CD4-positive, alpha-beta T cell treated with Interleukin-6 for 4 hours (primary cell): ENCODE measurements at regions not wholly inside any gene's neighbourhood (a gene's known extent, or its start where the extent isn't known, plus 50 kb on each side); places are given as distances from the start of the nearest gene placed in this dataset.
"Not testable (repeated sequence)": the region's sequence is repeated elsewhere in the genome, so short reads cannot be mapped to it uniquely, and the experiment has no call there.

Experiments used
- DNase-seq: peaks from one replicate; pipeline ENCODE4 v3.0.0-alpha.2; 2020; ENCODE audit warnings: mixed read lengths

- DNase-seq: not testable (repeated sequence)
Observed at GRCh38 chr5:30345539-30346345, 847.7 kb upstream of the CDH6 start.

DNA sequence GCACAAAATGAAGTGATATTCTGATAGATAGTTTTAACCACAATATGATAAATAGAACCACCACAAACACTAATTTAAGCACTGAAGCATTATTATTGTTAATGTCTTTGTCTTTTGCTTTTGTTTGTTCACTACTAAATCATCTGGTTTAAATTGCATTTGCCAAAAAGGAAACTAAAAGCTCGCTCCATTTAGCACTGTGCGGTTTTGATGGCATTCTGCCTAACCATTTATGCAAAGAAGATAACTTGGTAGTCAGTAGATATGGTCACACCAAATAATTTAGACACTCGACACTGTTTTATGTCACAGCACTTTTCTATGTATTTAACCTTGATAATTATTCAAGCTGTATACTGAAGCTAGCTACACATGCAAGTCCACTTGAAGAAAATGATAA is 849.8 kb upstream of the CDH6 start:
- DNase-seq: no peak

DNA sequence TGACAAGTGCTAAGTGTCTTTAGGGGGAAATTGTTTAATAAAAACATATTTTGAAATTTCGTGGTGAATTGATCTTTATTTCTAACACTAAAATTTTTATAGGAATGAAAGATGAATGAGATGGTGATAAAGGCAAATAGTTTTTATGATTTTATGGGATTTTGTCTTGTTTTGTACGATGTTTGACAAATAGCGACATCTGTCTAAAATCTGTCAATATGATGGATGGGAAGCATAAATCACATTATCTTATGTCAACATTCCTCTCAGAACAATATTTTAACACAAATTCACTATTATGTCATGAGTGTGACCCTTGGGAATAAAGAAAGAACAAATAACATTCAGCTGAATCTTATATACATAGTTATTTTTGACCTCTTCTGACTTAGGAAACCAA is 852.0 kb upstream of the CDH6 start:
- no peak for DNase-seq

GRCh38 chr5:30337084-30337573 is 856.4 kb upstream of the CDH6 start:
- no peak for DNase-seq

DNA sequence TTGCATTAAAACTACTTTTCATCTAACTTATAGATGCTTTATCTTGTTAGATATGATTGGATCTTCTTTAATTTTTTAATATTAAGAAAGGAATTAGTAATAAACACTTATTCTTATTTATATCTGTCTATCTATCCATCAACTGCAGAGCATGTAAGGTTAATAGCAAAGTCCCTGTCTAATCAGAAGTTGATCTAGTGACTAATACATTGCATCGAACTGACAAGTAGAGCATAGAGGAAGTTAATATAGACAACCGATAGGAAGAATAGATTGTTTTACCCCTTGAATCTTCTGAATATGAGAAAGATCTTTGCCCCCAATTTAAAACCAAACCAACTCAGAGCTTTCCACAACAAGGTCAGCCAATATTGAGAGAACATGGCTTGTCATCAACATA is 862.0 kb upstream of the CDH6 start:
- no peak for DNase-seq

DNA sequence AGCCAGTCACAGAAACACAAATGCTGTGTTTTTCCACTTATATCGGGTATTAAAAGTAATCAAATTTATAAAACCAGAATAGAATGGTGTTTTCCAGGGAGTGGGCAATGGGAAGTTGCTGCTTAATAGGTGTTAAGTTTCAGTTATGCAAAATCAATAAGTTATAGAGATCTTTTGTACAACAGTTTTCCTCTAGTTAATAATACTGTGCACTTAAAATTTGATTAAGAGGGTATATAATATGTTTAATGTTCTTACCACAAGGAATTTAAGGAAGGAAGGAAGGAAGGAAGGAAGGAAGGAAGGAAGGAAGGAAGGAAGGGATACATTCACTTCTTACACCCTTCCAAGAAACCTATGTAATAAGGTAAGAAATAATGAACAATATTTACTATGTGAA is 867.7 kb upstream of the CDH6 start:
- DNase-seq: no peak

- no peak for DNase-seq
Observed at GRCh38 chr5:30324083-30324482, 869.4 kb upstream of the CDH6 start.

- DNase-seq: no peak
Observed at GRCh38 chr5:30287890-30288289, 905.6 kb upstream of the CDH6 start.

DNA sequence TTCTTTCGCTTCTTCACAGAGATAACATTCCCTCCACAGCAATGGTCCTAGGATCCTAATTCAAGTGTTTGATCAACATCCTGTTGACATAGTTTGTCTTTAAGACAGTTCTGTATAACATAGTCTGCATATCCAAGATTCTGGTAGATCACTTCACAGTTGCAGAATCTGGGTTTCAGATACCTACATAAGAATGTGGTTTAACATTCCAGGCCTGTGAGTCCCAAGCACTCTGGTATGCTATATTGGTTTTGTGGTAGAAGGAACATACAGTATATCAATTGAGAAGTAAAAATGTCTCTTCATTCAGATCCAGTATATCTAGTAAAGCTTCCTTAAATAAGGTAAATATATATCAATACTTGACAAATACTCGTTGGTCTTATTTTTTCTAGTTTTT is 914.2 kb upstream of the CDH6 start:
- no peak for DNase-seq

- no peak for DNase-seq
Observed at GRCh38 chr5:30267026-30267425, 926.5 kb upstream of the CDH6 start.

DNA sequence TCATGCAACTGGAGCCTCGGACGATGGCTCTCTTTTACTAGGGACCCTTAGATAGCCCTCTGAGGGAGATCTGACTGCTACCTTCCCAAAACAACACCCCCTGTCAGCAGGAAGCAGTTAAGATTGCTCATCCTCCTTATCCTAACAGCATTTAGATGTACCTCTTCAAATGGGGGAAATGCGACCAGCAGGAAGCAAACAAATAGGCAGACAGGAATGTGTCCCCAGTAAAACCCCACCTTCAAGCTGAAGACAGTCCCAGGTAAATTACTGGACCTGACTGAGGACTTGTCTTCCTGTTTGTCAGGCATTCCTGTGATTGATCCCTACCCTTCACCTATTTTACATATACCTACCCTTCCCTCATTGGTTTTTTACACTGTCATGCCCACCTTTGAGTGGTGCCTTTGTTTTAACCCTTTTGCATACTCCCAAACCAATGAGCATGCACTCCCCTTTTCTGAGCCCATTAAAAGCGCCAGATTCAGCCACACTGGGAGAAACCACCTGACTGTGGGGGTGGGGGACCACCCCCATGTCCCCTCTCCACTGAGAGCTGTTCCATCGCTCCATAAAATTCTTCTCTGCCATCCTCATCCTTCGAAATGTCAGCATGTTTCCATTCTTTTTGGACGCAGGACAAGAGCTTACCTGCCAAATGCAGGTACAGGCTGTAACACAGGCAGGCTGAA is 954.0 kb upstream of the CDH6 start:
- DNase-seq: no peak

DNA sequence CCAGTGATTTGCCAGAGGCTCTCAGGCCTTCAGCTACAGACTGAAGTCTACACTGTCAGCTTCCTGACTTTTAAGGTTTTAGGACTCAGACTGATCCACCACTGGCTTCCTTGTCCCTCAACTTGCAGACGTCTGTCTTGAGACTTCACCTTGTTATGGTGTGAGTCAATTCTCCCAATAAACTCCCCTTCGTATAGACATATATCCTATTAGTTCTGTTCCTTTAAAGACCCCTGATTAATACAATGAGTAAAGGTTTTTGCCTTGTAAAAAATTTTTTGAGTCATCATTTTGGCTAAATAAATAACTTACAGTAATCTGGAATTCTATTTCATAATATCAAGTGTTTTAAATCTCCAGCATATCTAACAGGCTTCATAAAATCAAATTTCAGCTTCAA is 956.3 kb upstream of the CDH6 start:
- no peak for DNase-seq

DNA sequence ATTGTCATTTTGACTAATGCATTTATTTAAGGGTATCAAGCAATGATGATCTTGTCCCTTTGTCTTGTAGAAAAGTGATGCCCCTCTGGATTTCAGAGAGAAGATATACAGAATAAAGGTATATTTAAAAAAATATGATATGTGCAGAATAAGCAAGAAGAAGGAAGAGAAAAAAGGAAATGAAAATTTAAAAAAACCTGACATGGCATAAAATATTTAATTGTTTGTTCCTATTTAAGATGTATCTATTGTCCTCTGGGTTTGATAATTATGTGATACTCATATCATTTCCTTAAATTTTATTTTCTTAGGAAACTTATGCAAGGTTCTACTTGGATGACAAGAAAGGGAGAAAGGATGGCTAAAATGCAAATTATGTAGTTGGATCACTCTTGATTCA is 983.7 kb upstream of the CDH6 start:
- DNase-seq: no peak

GRCh38 chr5:30197662-30198061 is 995.8 kb upstream of the CDH6 start:
- DNase-seq: no peak

DNA sequence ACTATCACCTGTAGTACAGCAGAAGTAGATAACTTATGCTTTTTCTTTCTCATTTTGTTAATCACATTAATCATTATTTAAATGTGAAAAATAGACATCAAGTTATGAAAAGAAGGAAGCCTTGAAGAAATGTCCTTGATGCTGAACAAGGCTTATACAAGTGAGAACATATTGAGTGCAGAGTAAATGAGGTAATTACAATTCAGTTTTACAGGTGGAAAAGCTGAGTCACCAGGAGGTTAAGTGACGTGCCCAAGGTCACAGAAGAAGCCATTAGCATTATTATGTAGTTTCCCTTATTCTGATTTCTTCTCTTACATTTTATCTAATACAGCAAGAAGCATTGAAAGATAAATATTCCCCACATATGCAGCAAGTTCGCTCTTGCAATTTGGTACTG is 998.5 kb upstream of the CDH6 start:
- no peak for DNase-seq

GRCh38 chr5:30194595-30194994 is 998.9 kb upstream of the CDH6 start:
- DNase-seq: no peak

- no peak for DNase-seq
Observed at GRCh38 chr5:30183795-30184194, 1009.7 kb upstream of the CDH6 start.

DNA sequence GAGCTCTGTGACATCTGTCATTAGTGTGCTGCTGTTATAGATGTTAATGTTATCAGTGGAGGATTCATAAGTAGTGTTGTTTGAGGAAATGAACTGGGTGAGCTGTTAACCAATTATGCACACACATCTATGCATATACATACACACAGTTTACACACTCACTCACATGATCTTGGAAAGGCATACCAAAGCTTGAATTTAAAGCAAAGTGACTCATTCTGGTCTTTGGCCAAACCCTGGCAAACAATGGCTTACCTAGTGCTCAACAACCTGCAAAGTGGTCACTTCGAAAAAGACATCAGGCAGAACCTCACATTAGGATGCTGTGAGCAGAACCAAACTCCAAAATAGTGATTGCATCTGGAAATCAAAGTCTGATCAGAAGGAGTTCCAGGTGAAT is 1037.3 kb upstream of the CDH6 start:
- DNase-seq: no peak

- DNase-seq: no peak
Observed at GRCh38 chr5:30152431-30152830, 1041.1 kb upstream of the CDH6 start.

GRCh38 chr5:30150231-30150630 is 1043.3 kb upstream of the CDH6 start:
- DNase-seq: no peak

GRCh38 chr5:30149526-30149925 is 1044.0 kb upstream of the CDH6 start:
- no peak for DNase-seq

- no peak for DNase-seq
Observed at GRCh38 chr5:30147976-30148375, 1045.5 kb upstream of the CDH6 start.

- not testable (repeated sequence) for DNase-seq
Observed at GRCh38 chr5:30144059-30144458, 1049.4 kb upstream of the CDH6 start.

- no peak for DNase-seq
Observed at GRCh38 chr5:30142432-30142831, 1051.1 kb upstream of the CDH6 start.

- DNase-seq: no peak
Observed at GRCh38 chr5:30121043-30121442, 1072.4 kb upstream of the CDH6 start.
